Stimulated activated CD8-positive, alpha-beta memory T cell treated with anti-CD3 and anti-CD28 coated beads, Interleukin-15, amount 100 ng/mL, for 1 hour (primary cell): ENCODE measurements at regions not wholly inside any gene's neighbourhood (a gene's known extent, or its start where the extent isn't known, plus 50 kb on each side); places are given as distances from the start of the nearest gene placed in this dataset.
"Not testable (repeated sequence)": the region's sequence is repeated elsewhere in the genome, so short reads cannot be mapped to it uniquely, and the experiment has no call there.

Experiments used
- DNase-seq: peaks from one replicate; pipeline ENCODE4 v3.0.0-alpha.2; 2020; ENCODE audit warnings: low read depth

GRCh38 chr17:72448019-72448418, 327.2 kb downstream of the SOX9 start:
- DNase-seq: no peak

GRCh38 chr17:72452286-72453173, 331.7 kb downstream of the SOX9 start:
- no peak for DNase-seq

GRCh38 chr17:72454342-72454741, 333.5 kb downstream of the SOX9 start:
- DNase-seq: no peak

- DNase-seq: no peak
These were observed 334.7 kb downstream of the SOX9 start for GRCh38 chr17:72455562-72455961.

- no peak for DNase-seq
These were observed 335.3 kb downstream of the SOX9 start for GRCh38 chr17:72456075-72456474.

- no peak for DNase-seq
These were observed 336.9 kb downstream of the SOX9 start for GRCh38 chr17:72457712-72458111.

GRCh38 chr17:72458301-72458700, 337.5 kb downstream of the SOX9 start:
- DNase-seq: no peak

GRCh38 chr17:72460711-72461110, 339.9 kb downstream of the SOX9 start:
- DNase-seq: no peak

GRCh38 chr17:72461757-72462156, 340.9 kb downstream of the SOX9 start:
- no peak for DNase-seq

GRCh38 chr17:72462407-72462806, 341.6 kb downstream of the SOX9 start:
- no peak for DNase-seq

- DNase-seq: no peak
These were observed 342.0 kb downstream of the SOX9 start for GRCh38 chr17:72462814-72463213.

GRCh38 chr17:72463287-72464102, 342.7 kb downstream of the SOX9 start:
- DNase-seq: no peak

GRCh38 chr17:72464221-72464620, 343.4 kb downstream of the SOX9 start:
- DNase-seq: not testable (repeated sequence)

GRCh38 chr17:72465191-72466024, 344.6 kb downstream of the SOX9 start:
- DNase-seq: no peak

- DNase-seq: no peak
These were observed 345.4 kb downstream of the SOX9 start for GRCh38 chr17:72466199-72466598.

GRCh38 chr17:72466606-72467005, 345.8 kb downstream of the SOX9 start:
- no peak for DNase-seq

GRCh38 chr17:72467841-72468653, 347.2 kb downstream of the SOX9 start:
- DNase-seq: no peak

- DNase-seq: no peak
These were observed 348.0 kb downstream of the SOX9 start for GRCh38 chr17:72468841-72469240.

- no peak for DNase-seq
These were observed 349.4 kb downstream of the SOX9 start for GRCh38 chr17:72470121-72470705.

GRCh38 chr17:72470734-72471133, 349.9 kb downstream of the SOX9 start:
- DNase-seq: no peak

- DNase-seq: no peak
These were observed 350.5 kb downstream of the SOX9 start for GRCh38 chr17:72471296-72471695.
